H1 (cell line): ENCODE measurements at regions not wholly inside any gene's neighbourhood (a gene's known extent, or its start where the extent isn't known, plus 50 kb on each side); places are given as distances from the start of the nearest gene placed in this dataset.

Experiments
- CTCF ChIA-PET: fragments of 300-600 bp; sonication (Branson Sonifier 250); formaldehyde crosslinking; loops from one replicate; lab custom pipeline; 2021; ENCODE audit not compliant: partially characterized antibody; lab: Charles Lee
- POLR2A ChIA-PET: fragments of 300-600 bp; sonication (Branson Sonifier 250); formaldehyde crosslinking; loops from one replicate; lab custom pipeline; 2021; ENCODE audit warnings: inconsistent platforms; ENCODE audit not compliant: partially characterized antibody; lab: Charles Lee
- DNase-seq, 2 experiments: peaks; one replicate each; pipeline versions ENCODE4 v3.0.0 to v3.0.0-alpha.2; 2010 to 2022; ENCODE audit warnings: low spot score in 2 of 2, low read depth in 1 of 2, mixed read lengths in 1 of 2
- FAIRE-seq: peaks from 2 replicates; lab custom pipeline; 2011; peaks lifted over from hg19 to GRCh38; lab: Jason Lieb, UNC
- H2AFZ ChIP-seq: 2 replicates; pipeline ENCODE4 v1.8.1; 2012; ENCODE audit warnings: low read length, inconsistent platforms
- H2AK5ac ChIP-seq: 2 replicates; pipeline ENCODE4 v1.6.1; 2013; ENCODE audit warnings: low read depth, low read length
- H2BK120ac ChIP-seq: replicated peaks from 2 replicates; pipeline ENCODE3; 2013; ENCODE audit warnings: low read depth, low read length, inconsistent platforms
- H2BK12ac ChIP-seq: 2 replicates; pipeline ENCODE4 v1.6.1; 2013; ENCODE audit warnings: low read depth, low read length
- H2BK15ac ChIP-seq: 2 replicates; pipeline ENCODE4 v1.6.1; 2013; ENCODE audit warnings: low read length
- H2BK20ac ChIP-seq: 2 replicates; pipeline ENCODE4 v1.6.1; 2013; ENCODE audit warnings: low read length
- H2BK5ac ChIP-seq: 2 replicates; pipeline ENCODE4 v1.6.1; 2013; ENCODE audit warnings: low read depth, low read length
- H3K14ac ChIP-seq: 2 replicates; pipeline ENCODE4 v1.6.1; 2013; ENCODE audit warnings: inconsistent platforms; ENCODE audit not compliant: insufficient read length
- H3K18ac ChIP-seq: 2 replicates; pipeline ENCODE4 v1.6.1; 2013; ENCODE audit warnings: low read length; ENCODE audit errors: extremely low read depth
- H3K23ac ChIP-seq: 2 replicates; pipeline ENCODE4 v1.6.1; 2013; ENCODE audit warnings: inconsistent platforms; ENCODE audit not compliant: insufficient read length
- H3K23me2 ChIP-seq: 2 replicates; pipeline ENCODE4 v1.6.1; 2013; ENCODE audit warnings: low read depth, low read length
- H3K27ac ChIP-seq: 2 replicates; pipeline ENCODE4 v1.6.1; 2011; ENCODE audit warnings: low read depth, low read length, inconsistent platforms
- H3K27me3 ChIP-seq, 4 experiments: replicated peaks in 1 of 4; 1 replicate in 1 of 4; 2 replicates in 3 of 4; pipeline versions ENCODE4 v1.6.1 to v1.8.1; 2011 to 2013; ENCODE audit warnings: low read length in 3 of 4, mild to moderate bottlenecking in 3 of 4, inconsistent platforms in 2 of 4, mixed read lengths in 2 of 4, moderate library complexity in 1 of 4; ENCODE audit not compliant: control insufficient read depth in 3 of 4, insufficient read depth in 3 of 4; ENCODE audit errors: extremely low read depth in 1 of 4
- H3K36me3 ChIP-seq, 4 experiments: 2 replicates each; pipeline versions ENCODE4 v1.6.1 to v1.8.1; 2011 to 2013; ENCODE audit warnings: mild to moderate bottlenecking in 4 of 4, low read length in 3 of 4, moderate library complexity in 2 of 4, control low read depth in 1 of 4, inconsistent platforms in 1 of 4; ENCODE audit not compliant: insufficient read depth in 4 of 4, control insufficient read depth in 2 of 4
- H3K4ac ChIP-seq: replicated peaks from 2 replicates; pipeline ENCODE3; 2013; ENCODE audit warnings: low read length, low read depth, mixed read lengths, inconsistent platforms; ENCODE audit not compliant: insufficient read length
- H3K4me1 ChIP-seq, 4 experiments: replicated peaks in 1 of 4; 1 replicate in 1 of 4; 2 replicates in 3 of 4; pipeline versions ENCODE4 v1.6.1 to v1.8.1; 2011 to 2013; ENCODE audit warnings: low read length in 3 of 4, inconsistent platforms in 2 of 4, mixed read lengths in 1 of 4; ENCODE audit not compliant: insufficient read depth in 4 of 4, control insufficient read depth in 3 of 4
- H3K4me2 ChIP-seq, 2 experiments: 2 replicates each; pipeline versions ENCODE4 v1.6.1 to v1.8.1; 2011 to 2013; ENCODE audit warnings: low read depth in 2 of 2, low read length in 2 of 2, control low read depth in 1 of 2, inconsistent platforms in 1 of 2, mild to moderate bottlenecking in 1 of 2; ENCODE audit not compliant: insufficient read depth in 1 of 2
- H3K4me3 ChIP-seq, 4 experiments: fragments of 200-600, 300-600 bp in 1 of 4; sonication (generic), shearing (Covaris generic), sonication (Bioruptor Twin) in 1 of 4; 2 replicates each; pipeline versions ENCODE4 v1.5.1 to v1.8.1; 2011 to 2016; ENCODE audit warnings: low read length in 4 of 4, low read depth in 3 of 4, control low read depth in 2 of 4, inconsistent platforms in 2 of 4, mild to moderate bottlenecking in 2 of 4, mixed read lengths in 1 of 4, moderate library complexity in 1 of 4; ENCODE audit not compliant: insufficient read depth in 2 of 4; ENCODE audit errors: extremely low read depth in 1 of 4
- H3K56ac ChIP-seq: replicated peaks from 2 replicates; pipeline ENCODE3; 2013; ENCODE audit warnings: low read depth, mild to moderate bottlenecking, mixed read lengths, low read length, inconsistent platforms; ENCODE audit not compliant: insufficient read length
- H3K79me1 ChIP-seq: 2 replicates; pipeline ENCODE4 v1.6.1; 2013; ENCODE audit warnings: low read depth, low read length, control low read depth
- H3K79me2 ChIP-seq, 2 experiments: 2 replicates each; pipeline versions ENCODE4 v1.6.1 to v1.8.1; 2012 to 2013; ENCODE audit warnings: low read length in 2 of 2, mild to moderate bottlenecking in 2 of 2, inconsistent platforms in 1 of 2; ENCODE audit not compliant: insufficient read depth in 2 of 2, control insufficient read depth in 1 of 2
- H3K9ac ChIP-seq, 4 experiments: replicated peaks in 1 of 4; 1 replicate in 1 of 4; 2 replicates in 3 of 4; pipeline versions ENCODE4 v1.6.1 to v1.8.1; 2011 to 2013; ENCODE audit warnings: low read depth in 3 of 4, low read length in 3 of 4, control low read depth in 2 of 4, mild to moderate bottlenecking in 2 of 4, moderate library complexity in 2 of 4, inconsistent platforms in 1 of 4; ENCODE audit errors: extremely low read depth in 1 of 4
- H3K9me3 ChIP-seq, 2 experiments: 2 replicates each; pipeline versions ENCODE4 v1.6.1 to v1.8.1; 2012 to 2013; ENCODE audit warnings: mild to moderate bottlenecking in 2 of 2, moderate library complexity in 2 of 2, control low read depth in 1 of 2, inconsistent platforms in 1 of 2, low read depth in 1 of 2, low read length in 1 of 2, mixed read lengths in 1 of 2; ENCODE audit not compliant: insufficient read depth in 2 of 2
- H4K20me1 ChIP-seq, 2 experiments: replicated peaks in 1 of 2; 2 replicates each; pipeline versions ENCODE3 to v1.8.1; 2011 to 2013; ENCODE audit warnings: inconsistent platforms in 2 of 2, low read length in 2 of 2, mild to moderate bottlenecking in 1 of 2; ENCODE audit not compliant: insufficient read depth in 2 of 2, control insufficient read depth in 1 of 2
- H4K5ac ChIP-seq: 2 replicates; pipeline ENCODE4 v1.6.1; 2013; ENCODE audit warnings: low read length, low read depth, mixed read lengths, inconsistent platforms; ENCODE audit not compliant: insufficient read length
- H4K8ac ChIP-seq: 2 replicates; pipeline ENCODE4 v1.8.0; 2013; ENCODE audit warnings: mild to moderate bottlenecking, moderate library complexity, low read length, inconsistent platforms; ENCODE audit not compliant: insufficient read depth; ENCODE audit errors: extremely low read depth
- H4K91ac ChIP-seq: replicated peaks from 2 replicates; pipeline ENCODE3; 2013; ENCODE audit warnings: low read length, mixed read lengths, inconsistent platforms; ENCODE audit not compliant: insufficient read length
- GABPA ChIP-seq: IDR thresholded peaks from 2 replicates; pipeline ENCODE4 v1.6.1; 2011; ENCODE audit warnings: mild to moderate bottlenecking, low read length, moderate library complexity, borderline replicate concordance; ENCODE audit not compliant: insufficient read depth
- NANOG ChIP-seq: IDR thresholded peaks from 2 replicates; pipeline ENCODE4 v1.6.1; 2011; ENCODE audit warnings: low read length, low read depth, mild to moderate bottlenecking, inconsistent platforms; ENCODE audit not compliant: insufficient read depth, poor library complexity, severe bottlenecking
- POLR2A ChIP-seq, 2 experiments: IDR thresholded peaks; 1 replicate in 1 of 2; 2 replicates in 1 of 2; pipeline ENCODE4 v1.6.1; 2011; ENCODE audit warnings: low read depth in 2 of 2, low read length in 2 of 2, mild to moderate bottlenecking in 2 of 2; ENCODE audit errors: control extremely low read depth in 1 of 2
- RBBP5 ChIP-seq: IDR thresholded peaks from 2 replicates; pipeline ENCODE4 v1.7.1; 2012; ENCODE audit warnings: low read depth, mild to moderate bottlenecking, inconsistent platforms, low read length, moderate library complexity, borderline replicate concordance
- RFX5 ChIP-seq: IDR thresholded peaks from 2 replicates; pipeline ENCODE4 v1.6.1; 2011; ENCODE audit warnings: low read depth, low read length, improper control_type of control experiment, borderline replicate concordance
- SIRT6 ChIP-seq: IDR thresholded peaks from one replicate; pipeline ENCODE4 v1.7.1; 2012; ENCODE audit warnings: low read length, inconsistent platforms
- SP2 ChIP-seq: IDR thresholded peaks from 2 replicates; pipeline ENCODE4 v1.6.1; 2012; ENCODE audit warnings: mild to moderate bottlenecking, low read length, inconsistent platforms
- TBP ChIP-seq: IDR thresholded peaks from 2 replicates; pipeline ENCODE4 v1.6.1; 2011; ENCODE audit warnings: low read depth, low read length, improper control_type of control experiment
- ZNF274 ChIP-seq: IDR thresholded peaks from 2 replicates; pipeline ENCODE4 v1.7.0; 2012; ENCODE audit warnings: low read length, borderline replicate concordance; ENCODE audit errors: extremely low read depth
- WGBS, 2 experiments: shearing (Covaris generic) in 1 of 2; methylation state at CpG; one replicate each; pipeline versions ENCODE4 v1.1.6 to v1.1.7; 2013 to 2015; ENCODE audit warnings: low lambda C conversion rate in 2 of 2, mixed read lengths in 2 of 2, inconsistent platforms in 1 of 2, low coverage in 1 of 2, missing lambda C conversion rate in 1 of 2; ENCODE audit not compliant: insufficient replicate concordance in 2 of 2, insufficient coverage in 1 of 2, insufficient read length in 1 of 2; ENCODE audit errors: extremely low coverage in 1 of 2, missing lambda C conversion rate in 1 of 2; 5-methylcytosine and 5-hydroxymethylcytosine counted together
- TF ChIP-seq, protein P1 (sequence below): IDR thresholded peaks from 2 replicates; pipeline ENCODE4 v1.6.1; 2011; ENCODE audit warnings: low read length, improper control_type of control experiment

DNA sequence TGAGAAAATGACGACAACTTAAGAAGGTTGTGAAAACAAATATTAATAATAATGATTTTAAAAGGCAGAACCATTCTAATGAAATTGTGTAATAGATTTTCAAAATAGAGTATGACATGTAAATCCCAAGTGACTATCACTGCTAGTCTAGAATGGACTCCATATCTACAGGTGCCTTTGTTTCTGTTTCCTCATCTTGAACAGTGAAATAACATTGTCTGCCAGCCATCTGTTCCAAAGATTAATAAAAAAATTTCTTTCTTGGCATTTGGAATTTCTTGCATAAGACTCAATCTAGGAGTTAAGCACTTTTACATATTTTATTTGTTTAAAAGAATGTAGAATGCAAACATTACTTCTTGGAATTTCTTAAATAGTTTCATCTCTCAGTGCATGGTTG, 520.1 kb upstream of the ARGLU1 start:
- no peak for FAIRE-seq
- Histone ChIP-seq H3K14ac (no peak overlapping the region), H4K5ac (no peak overlapping the region), H3K79me2 (no peaks in the 10 kb centered on the region), H4K91ac (no peak overlapping the region), H3K4me1 (no peaks in the 10 kb centered on the region), H3K27ac (no peak overlapping the region), H3K27me3 (no peaks in the 10 kb centered on the region), H2AFZ (no peak overlapping the region), H2BK120ac (no peak overlapping the region), H3K56ac (no peak overlapping the region), H2AK5ac (no peak overlapping the region), H3K79me1 (no peaks in the 10 kb centered on the region), H3K4ac (no peak overlapping the region), H3K18ac (no peak overlapping the region), H4K8ac (no peak overlapping the region), H3K9ac (no peak overlapping the region), H2BK20ac (no peak overlapping the region), H3K36me3 (no peaks in the 10 kb centered on the region), H3K4me2 (no peak overlapping the region), H4K20me1 (no peaks in the 10 kb centered on the region), H2BK5ac (no peak overlapping the region), H2BK15ac (no peak overlapping the region), H3K23ac (no peak overlapping the region), H3K9me3 (no peaks in the 10 kb centered on the region), H3K4me3 (no peak overlapping the region), H3K23me2 (no peaks in the 10 kb centered on the region), H2BK12ac (no peak overlapping the region)
- ChIA-PET POLR2A (no interaction called here), CTCF (no interaction called here)
- TF ChIP-seq RFX5: no peak
- no peak for TF ChIP-seq SP2
- TF ChIP-seq ZNF274: no peak
- no peak for TF ChIP-seq SIRT6
- no peak for TF ChIP-seq NANOG
- no peak for TF ChIP-seq TBP
- TF ChIP-seq GABPA: no peak
- TF ChIP-seq, protein P1, sequence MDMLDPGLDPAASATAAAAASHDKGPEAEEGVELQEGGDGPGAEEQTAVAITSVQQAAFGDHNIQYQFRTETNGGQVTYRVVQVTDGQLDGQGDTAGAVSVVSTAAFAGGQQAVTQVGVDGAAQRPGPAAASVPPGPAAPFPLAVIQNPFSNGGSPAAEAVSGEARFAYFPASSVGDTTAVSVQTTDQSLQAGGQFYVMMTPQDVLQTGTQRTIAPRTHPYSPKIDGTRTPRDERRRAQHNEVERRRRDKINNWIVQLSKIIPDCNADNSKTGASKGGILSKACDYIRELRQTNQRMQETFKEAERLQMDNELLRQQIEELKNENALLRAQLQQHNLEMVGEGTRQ: no peak
- TF ChIP-seq POLR2A (IDR thresholded peaks at IDR 0.05; ENCODE audit: control extremely low read depth in 1 of 2, low read depth in 2 of 2, low read length in 2 of 2): no peak
- no peak for TF ChIP-seq RBBP5
- no peak for DNase-seq
- WGBS, 2 experiments: 100% methylated on average over 1 of the region's 1 CpG; no CpG with 5 or more reads in 1 of the 2 experiments
